Keratinocyte (primary cell): ENCODE measurements at regions not wholly inside any gene's neighbourhood (a gene's known extent, or its start where the extent isn't known, plus 50 kb on each side); places are given as distances from the start of the nearest gene placed in this dataset.

Experiments
- DNase-seq: peaks from one replicate; pipeline ENCODE4 v3.0.0-alpha.2; 2011; ENCODE audit warnings: low read depth, missing footprints, low spot score
- FAIRE-seq: peaks from 2 replicates; lab custom pipeline; 2011; peaks lifted over from hg19 to GRCh38; lab: Jason Lieb, UNC
- H2AFZ ChIP-seq: 2 replicates; pipeline ENCODE4 v1.6.0; 2012; ENCODE audit warnings: low read length, control low read depth, inconsistent platforms; ENCODE audit not compliant: control insufficient read depth
- H3K27ac ChIP-seq: 2 replicates; pipeline ENCODE4 v1.5.1; 2011; ENCODE audit warnings: low read length; ENCODE audit not compliant: control insufficient read depth, insufficient read depth
- H3K27me3 ChIP-seq: 3 replicates; pipeline ENCODE4 v1.6.0; 2011; ENCODE audit warnings: low read length; ENCODE audit not compliant: control insufficient read depth, insufficient read depth; ENCODE audit errors: extremely low read depth
- H3K36me3 ChIP-seq, 2 experiments: 2 replicates in 1 of 2; 3 replicates in 1 of 2; pipeline ENCODE4 v1.5.1; 2011; ENCODE audit warnings: low read length in 2 of 2, mild to moderate bottlenecking in 1 of 2; ENCODE audit not compliant: control insufficient read depth in 2 of 2, insufficient read depth in 2 of 2; ENCODE audit errors: extremely low read depth in 1 of 2
- H3K4me1 ChIP-seq: 3 replicates; pipeline ENCODE4 v1.5.1; 2011; ENCODE audit warnings: low read length; ENCODE audit not compliant: control insufficient read depth, insufficient read depth; ENCODE audit errors: extremely low read depth
- H3K4me2 ChIP-seq: 3 replicates; pipeline ENCODE4 v1.6.0; 2011; ENCODE audit warnings: low read depth, low read length; ENCODE audit not compliant: control insufficient read depth, insufficient read depth; ENCODE audit errors: extremely low read depth
- H3K4me3 ChIP-seq, 3 experiments: fragments of 200-600 bp in 1 of 3; sonication (generic) in 1 of 3; 2 replicates in 2 of 3; 3 replicates in 1 of 3; pipeline ENCODE4 v1.5.1; 2011 to 2016; ENCODE audit warnings: low read length in 3 of 3, mild to moderate bottlenecking in 3 of 3, control low read depth in 2 of 3, inconsistent platforms in 1 of 3, low read depth in 1 of 3, mixed read lengths in 1 of 3, mixed run types in 1 of 3, moderate library complexity in 1 of 3; ENCODE audit not compliant: control insufficient read depth in 2 of 3, insufficient read depth in 2 of 3; ENCODE audit errors: extremely low read depth in 1 of 3
- H3K79me2 ChIP-seq: 2 replicates; pipeline ENCODE4 v1.6.0; 2012; ENCODE audit warnings: low read length; ENCODE audit not compliant: control insufficient read depth, insufficient read depth
- H3K9ac ChIP-seq: 3 replicates; pipeline ENCODE4 v1.6.0; 2011; ENCODE audit warnings: low read length; ENCODE audit not compliant: control insufficient read depth, insufficient read depth; ENCODE audit errors: extremely low read depth
- H3K9me1 ChIP-seq: 3 replicates; pipeline ENCODE4 v1.6.0; 2011; ENCODE audit warnings: low read length; ENCODE audit not compliant: control insufficient read depth, insufficient read depth; ENCODE audit errors: extremely low read depth
- H3K9me3 ChIP-seq: 2 replicates; pipeline ENCODE4 v1.5.1; 2012; ENCODE audit warnings: low read depth, low read length; ENCODE audit not compliant: control insufficient read depth
- H4K20me1 ChIP-seq: 3 replicates; pipeline ENCODE4 v1.6.0; 2011; ENCODE audit warnings: low read length; ENCODE audit not compliant: control insufficient read depth, insufficient read depth; ENCODE audit errors: extremely low read depth
- CTCF ChIP-seq, 3 experiments: IDR thresholded peaks in 1 of 3; conservative IDR thresholded peaks in 1 of 3; optimal IDR thresholded peaks in 1 of 3; 2 replicates in 2 of 3; 3 replicates in 1 of 3; pipeline versions ENCODE3 to v1.5.1; 2011; ENCODE audit warnings: low read length in 3 of 3, mild to moderate bottlenecking in 3 of 3, moderate library complexity in 2 of 3, control low read depth in 1 of 3, inconsistent platforms in 1 of 3; ENCODE audit not compliant: insufficient read depth in 2 of 3; ENCODE audit errors: extremely low read depth in 1 of 3
- EZH2 ChIP-seq: IDR thresholded peaks from one replicate; pipeline ENCODE4 v1.6.1; 2012; ENCODE audit warnings: inconsistent platforms, mild to moderate bottlenecking, low read length, moderate library complexity
- dilution Hi-C: fragments of 300-500 bp; cut with MboI; formaldehyde crosslinking; loops from one replicate; pipeline ENCODE4 v1.7.0; 2020; ENCODE audit warnings: low sequenced_read_pairs; ENCODE audit not compliant: extremely low pct_ligation_motif_present

DNA sequence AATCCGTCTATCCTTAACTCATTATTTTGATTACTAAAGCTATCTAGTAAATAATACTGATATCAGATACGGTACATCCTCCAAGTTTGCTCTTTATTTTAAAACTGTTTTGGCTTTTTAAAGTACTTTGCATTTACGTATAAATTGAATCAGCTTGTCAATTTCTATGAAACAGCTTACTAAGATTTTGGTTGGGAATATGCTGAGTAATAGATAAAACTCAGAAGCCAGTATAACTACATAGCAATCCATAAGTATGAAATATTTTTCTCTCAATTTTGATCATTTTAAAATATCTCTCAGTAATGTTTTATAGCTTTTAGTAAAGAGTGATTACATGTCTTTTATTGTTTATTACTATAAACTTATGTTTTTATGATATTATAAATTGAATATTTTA, 116.2 kb upstream of the SOX11 start:
- dilution Hi-C loops, result no loop called here
- Histone ChIP-seq H3K9me1 (no peaks in the 10 kb centered on the region), H3K4me2 (no peak overlapping the region), H3K9me3 (no peaks in the 10 kb centered on the region), H3K9ac (no peak overlapping the region), H2AFZ (no peak overlapping the region), H3K4me3 (no peak overlapping the region), H3K27me3 (no peaks in the 10 kb centered on the region), H3K36me3 (no peaks in the 10 kb centered on the region), H4K20me1 (no peaks in the 10 kb centered on the region), H3K4me1 (no peaks in the 10 kb centered on the region), H3K27ac (no peak overlapping the region), H3K79me2 (no peaks in the 10 kb centered on the region)
- TF ChIP-seq CTCF (optimal IDR thresholded peaks at IDR 0.05 in 1 of 3, IDR thresholded peaks at IDR 0.05 in 1 of 3, conservative IDR thresholded peaks at IDR 0.05 in 1 of 3; ENCODE audit: extremely low read depth in 1 of 3, insufficient read depth in 2 of 3, low read length in 3 of 3) (no peak), EZH2 (no peak)
- DNase-seq (no peak), FAIRE-seq (no peak)

DNA sequence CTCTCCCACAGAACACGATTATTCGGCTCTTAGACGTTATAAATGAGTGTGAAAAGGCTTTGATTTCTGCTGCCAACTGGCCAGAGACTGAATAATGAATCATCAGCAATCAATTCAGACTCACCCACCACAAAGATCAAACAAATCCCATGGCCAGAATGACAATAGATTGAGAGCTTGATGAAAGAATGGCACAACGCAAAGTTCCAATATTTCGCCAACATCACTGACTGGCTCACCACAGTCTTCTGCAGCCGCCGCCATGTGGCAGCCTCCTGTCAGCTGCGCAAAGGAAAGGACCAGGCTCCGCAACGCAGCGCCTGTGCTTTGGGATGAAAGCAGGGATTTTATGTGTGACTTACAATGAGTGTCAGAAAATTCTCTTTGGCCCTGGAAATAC, 104.4 kb upstream of the SOX11 start:
- no peak for TF ChIP-seq EZH2
- TF ChIP-seq CTCF (optimal IDR thresholded peaks at IDR 0.05 in 1 of 3, IDR thresholded peaks at IDR 0.05 in 1 of 3, conservative IDR thresholded peaks at IDR 0.05 in 1 of 3; ENCODE audit: extremely low read depth in 1 of 3, insufficient read depth in 2 of 3, low read length in 3 of 3), result no peak
- FAIRE-seq, result no peak
- dilution Hi-C loops, result no loop called here

More for the DNA sequence above, 104.4 kb upstream of the SOX11 start:
- Histone ChIP-seq H3K27ac (no peak overlapping the region), H3K9ac (no peak overlapping the region), H2AFZ (no peak overlapping the region), H3K4me1 (no peaks in the 10 kb centered on the region), H3K27me3 (no peaks in the 10 kb centered on the region), H3K36me3 (no peaks in the 10 kb centered on the region), H3K4me2 (no peak overlapping the region), H3K4me3 (no peak overlapping the region), H3K9me3 (peaks cover 3% of the 10 kb centered on the region), H3K9me1 (no peaks in the 10 kb centered on the region), H3K79me2 (no peaks in the 10 kb centered on the region), H4K20me1 (no peaks in the 10 kb centered on the region)
- DNase-seq, result no peak
